ENCODE measurements at regions not wholly inside any gene's neighbourhood (a gene's known extent, or its start where the extent isn't known, plus 50 kb on each side); places are given as distances from the start of the nearest gene placed in this dataset.

DNA sequence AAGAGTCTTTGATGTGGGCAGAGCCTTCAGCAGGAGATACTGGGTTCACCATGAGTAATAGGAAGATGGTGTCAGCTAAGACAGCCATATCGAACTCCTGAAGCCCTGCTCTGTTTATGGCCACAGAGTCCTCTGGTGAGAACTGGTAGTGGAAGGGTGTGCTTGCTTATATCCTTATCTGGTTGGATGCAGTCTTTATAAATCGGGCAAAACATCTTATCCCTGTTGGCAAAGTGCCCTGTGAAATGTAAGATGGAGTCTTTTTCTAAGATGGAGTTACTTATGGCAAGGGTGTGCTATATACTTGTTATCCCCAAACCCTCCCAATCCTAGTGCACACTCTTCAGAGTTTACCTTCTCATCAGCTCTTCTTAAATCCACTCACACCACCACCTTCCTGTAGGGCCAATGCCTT, 190.8 kb upstream of the PARD3B start:
- no peak for TF ChIP-seq CTCF (conservative IDR thresholded peaks at IDR 0.05; ENCODE audit: low read length)
- TF ChIP-seq EZH2phosphoT487 (IDR thresholded peaks at IDR 0.05; ENCODE audit: borderline replicate concordance, low read depth, low read length), result no peak
